ENCODE measurements at regions not wholly inside any gene's neighbourhood (a gene's known extent, or its start where the extent isn't known, plus 50 kb on each side); places are given as distances from the start of the nearest gene placed in this dataset.
"Not testable (repeated sequence)": the region's sequence is repeated elsewhere in the genome, so short reads cannot be mapped to it uniquely, and the experiment has no call there.

DNA sequence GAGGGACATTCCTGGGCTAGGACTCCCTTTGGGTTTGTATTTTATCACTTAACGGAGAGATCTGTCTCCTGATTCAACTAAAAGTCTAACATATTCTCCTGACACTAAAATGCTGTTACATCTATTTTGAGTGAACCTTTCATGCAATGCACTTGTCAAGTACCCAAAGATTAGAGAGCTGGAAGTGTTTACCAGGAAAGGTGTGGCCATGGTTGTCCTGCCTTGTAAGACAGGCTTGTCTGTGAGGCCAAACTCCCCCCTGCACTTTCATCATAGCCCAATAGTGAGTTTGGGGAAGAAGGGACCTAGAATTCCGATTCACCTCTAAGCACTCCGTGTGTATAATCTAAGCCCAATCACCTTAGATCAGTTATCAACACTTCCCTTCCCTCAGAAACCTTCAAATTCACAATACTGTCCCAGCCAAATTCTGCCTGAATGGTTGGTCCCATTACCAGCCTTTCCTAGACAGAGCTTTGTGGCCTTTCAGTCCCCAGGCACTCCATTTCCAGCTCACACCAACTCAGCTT lies 162.6 kb upstream of the NAMPT start:
- DNase-seq = no peak

DNA sequence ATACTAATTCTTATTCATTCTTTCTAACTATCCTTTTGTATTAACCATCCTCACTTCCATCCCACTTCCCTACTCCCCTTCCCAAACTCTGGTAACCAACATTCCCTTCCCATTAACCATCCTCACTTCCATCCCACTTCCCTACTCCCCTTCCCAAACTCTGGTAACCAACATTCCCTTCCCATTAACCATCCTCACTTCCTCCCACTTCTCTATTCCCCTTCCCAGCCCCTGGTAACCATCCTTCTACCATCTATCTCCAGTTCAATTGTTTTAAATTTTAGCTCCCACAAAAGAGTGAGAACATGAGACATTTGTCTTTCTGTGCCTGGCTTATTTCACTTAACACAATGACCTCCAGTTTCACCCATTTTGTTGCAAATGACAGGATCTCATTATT lies 160.6 kb upstream of the NAMPT start:
- DNase-seq = not testable (repeated sequence)

DNA sequence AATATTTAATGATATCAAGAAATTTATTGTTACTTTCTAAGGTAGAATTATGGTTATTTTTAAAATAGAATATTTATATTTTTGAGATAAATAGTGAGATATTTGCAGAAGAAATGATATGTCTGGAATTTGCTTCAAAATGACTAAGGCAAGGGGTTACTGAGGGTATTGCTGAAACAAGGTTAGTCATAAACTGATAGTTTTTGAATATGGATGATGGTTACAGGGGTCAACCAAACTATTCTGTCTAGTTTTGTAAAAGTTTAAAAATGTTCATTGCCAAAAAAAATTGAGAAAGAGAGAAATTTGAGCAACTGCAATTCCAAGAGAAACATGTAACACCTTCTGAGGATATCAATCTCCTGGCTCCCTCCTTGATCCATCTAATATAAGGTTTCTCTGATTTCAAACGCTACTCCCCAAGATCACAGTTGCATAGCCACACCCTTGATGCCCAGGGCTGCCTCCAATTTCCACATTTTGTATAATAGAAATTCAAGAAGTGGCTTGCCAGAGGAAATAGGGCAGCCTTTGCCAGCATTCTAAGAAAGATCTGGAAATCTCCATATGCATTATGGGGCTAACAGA lies 159.4 kb upstream of the NAMPT start:
- no peak for DNase-seq

DNA sequence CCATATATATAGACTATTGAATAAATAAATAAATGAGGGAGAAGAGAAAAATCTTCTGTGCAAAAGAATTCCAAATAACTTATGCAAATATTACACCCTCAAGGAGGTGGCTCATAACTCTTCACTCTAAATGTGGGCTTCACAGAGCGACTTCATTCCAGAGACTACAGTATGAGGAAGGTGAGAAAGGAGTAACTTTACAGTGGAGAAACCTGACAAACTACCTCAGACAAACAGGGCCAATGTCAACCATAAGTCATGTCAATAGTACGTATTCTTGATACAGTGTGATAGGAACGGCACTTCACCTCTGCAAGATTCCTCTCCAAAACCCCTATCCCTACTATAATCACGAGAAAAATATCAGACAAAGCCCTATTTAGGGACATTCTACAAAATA lies 158.4 kb upstream of the NAMPT start:
- no peak for DNase-seq

DNA sequence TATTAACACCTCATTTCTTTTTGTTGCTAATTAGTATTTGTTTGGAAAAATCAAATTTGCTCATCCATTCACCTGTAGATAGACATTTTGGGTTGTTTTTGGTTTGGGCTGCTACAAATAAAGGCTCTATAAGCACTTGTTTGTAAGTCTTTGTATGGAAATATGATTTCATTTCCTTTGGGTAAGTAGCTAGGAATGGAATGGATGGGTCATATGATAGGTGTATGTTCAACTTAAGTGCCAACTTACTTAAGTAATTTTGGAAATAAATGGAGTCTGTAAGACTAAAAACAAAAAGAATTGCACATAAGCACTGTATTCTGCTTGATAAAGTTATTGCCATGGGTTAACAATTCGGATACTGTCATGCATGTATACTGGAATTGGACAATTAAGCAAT lies 157.7 kb upstream of the NAMPT start:
- DNase-seq = no peak

DNA sequence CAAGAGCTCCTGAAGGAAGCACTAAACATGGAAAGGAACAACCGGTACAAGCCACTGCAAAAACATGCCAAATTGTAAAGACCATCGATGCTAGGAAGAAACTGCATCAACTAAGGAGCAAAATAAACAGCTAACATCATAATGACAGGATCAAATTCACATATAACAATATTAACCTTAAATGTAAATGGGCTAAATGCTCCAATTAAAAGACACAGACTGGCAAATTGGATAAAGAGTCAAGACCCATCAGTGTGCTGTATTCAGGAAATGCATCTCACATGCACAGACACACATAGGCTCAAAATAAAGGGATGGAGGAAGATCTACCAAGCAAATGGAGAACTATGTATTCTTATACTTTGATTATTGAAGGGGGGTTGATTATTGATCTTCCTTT lies 156.6 kb upstream of the NAMPT start:
- DNase-seq = not testable (repeated sequence)

DNA sequence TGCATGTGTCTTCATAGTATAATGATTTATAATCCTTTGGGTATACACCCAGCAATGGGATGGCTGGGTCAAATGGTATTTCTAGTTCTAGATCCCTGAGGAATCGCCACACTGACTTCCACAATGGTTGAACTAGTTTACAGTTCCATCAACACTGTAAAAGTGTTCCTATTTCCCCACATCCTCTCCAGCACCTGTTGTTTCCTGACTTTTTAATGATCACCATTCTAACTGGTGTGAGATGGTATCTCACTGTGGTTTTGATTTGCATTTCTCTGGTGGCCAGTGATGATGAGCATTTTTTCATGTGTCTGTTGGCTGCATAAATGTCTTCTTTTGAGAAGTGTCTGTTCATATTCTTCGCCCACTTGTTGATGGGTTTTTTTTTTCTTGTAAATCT lies 152.2 kb upstream of the NAMPT start:
- DNase-seq = not testable (repeated sequence)

DNA sequence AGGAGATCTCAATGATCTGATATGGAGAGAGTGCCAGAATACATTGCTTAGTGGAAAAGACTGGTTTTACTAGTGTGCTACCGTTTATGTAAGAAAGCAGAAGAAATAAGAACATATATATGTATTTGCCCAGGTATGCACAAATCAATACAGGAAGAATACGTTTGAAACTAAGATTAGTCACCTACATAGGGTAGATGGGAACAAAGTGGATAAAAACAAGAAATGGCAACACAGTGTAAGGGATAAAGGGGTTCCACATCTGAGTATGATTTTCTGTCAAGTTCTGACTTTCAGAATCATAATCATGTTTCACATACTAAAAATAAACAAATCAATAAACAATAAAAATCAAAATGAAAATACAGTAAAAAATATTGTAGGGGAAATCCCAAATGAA lies 148.6 kb upstream of the NAMPT start:
- no peak for DNase-seq

DNA sequence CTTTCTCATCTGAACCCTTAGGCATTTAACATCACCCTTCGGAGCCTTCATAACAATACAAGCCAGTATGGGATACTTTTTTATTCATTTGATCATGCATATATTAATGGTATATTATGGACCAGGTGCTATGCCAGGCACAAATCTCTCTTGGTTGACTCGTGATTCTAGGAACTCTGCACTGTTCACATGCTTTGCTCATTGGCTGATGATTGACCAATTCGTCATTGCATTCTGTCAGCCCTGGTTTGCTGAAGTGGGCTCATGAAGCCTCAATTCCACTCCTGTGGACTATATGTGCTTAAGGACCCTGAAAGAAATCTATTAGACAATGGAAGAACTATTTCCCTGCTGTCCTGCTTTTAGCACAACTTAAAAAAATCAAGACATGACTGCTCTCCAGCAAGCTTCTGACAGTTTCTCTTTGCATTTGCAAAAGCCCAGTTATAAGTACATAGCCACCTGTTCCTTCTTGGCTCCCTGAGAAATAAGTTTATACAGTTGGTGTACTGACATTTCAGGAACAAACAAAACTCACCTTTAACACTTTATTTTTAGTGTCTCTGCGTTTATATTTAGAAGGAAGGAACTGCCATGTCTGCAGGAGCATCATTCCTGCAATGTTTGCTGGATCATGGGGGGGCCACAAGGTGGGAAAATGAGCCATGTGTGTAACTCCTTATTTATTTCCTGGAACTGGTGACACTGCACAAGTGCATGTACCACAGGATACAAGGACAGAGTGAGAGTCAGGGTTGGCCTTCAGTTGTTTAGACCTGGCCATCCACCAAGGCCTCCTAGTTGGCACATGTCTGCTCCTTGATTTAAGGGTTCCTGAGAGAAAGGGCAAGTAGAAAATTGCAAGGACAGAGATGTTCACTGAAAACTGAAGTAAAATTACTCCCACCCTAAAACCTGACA lies 146.0 kb upstream of the NAMPT start:
- DNase-seq = no peak

DNA sequence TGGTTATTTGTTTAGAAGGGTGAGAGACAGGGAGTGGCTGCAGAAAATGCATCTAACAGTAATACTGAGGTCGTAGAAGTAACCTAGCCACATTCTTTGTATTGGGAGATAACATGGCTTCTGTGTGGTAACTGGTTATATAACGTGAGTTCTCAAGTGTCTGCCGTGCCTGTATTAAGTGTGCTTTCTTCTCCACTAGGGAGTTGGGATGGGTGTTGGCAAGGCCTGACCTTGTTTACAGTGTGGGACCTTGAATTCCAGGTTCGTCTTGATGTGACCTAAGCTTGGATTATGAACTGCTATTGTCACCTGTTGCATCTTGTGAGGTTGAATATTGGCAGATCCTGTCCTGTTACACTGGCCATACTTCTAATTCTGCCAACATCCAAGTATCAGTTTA lies 145.3 kb upstream of the NAMPT start:
- DNase-seq = no peak

DNA sequence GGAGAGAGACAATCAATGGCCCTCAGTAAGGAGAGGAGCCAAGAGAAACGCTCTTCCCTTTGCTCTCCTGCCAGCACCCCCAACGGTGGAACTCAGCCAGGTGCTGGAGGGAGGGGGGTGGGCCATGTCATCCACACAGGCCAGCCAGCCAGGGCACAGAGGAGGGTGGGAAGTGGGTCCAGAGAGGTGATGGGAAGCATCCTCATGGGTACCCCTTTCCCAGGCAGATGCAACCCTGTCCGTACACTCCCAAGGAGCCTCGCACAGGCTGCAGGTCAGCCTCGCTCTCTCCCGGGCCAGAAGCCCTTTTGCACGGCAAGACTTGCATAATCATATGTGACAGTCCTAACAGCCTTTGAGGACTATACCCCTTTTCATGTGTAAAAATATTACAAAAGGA lies 142.0 kb upstream of the NAMPT start:
- no peak for DNase-seq

DNA sequence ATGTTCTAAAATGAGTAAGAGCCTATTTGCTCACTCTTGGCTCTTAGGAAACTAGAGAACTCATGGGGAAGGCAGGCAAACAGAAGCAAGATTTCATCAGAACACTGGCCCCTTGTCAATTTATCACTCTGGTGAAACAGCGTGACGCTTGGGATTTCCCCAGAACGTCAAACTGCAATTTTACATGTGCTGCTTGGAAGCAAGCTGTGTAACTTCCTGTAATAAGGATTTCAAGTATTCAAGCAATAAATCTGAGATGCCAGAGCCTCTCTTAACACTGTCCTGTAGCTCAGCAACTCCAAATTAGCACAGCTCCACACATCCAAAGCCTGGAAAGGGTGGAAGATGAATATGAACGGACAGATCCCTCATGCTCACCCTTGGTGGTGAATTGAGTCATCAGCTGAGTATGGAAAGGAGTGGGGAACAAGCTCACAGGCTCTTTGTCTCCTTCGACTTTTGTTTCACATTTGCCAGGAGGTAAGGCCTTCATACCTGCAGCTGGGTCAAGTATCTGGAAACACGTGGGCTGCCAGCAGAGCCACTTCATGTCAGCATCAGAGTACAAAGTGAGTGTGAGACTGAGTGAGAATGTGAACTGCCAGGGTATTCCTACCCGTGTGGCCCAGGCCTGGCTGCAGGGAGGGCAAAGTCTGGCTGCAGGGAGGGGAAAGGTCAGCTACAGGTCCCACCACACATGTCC lies 140.4 kb upstream of the NAMPT start:
- DNase-seq = no peak

DNA sequence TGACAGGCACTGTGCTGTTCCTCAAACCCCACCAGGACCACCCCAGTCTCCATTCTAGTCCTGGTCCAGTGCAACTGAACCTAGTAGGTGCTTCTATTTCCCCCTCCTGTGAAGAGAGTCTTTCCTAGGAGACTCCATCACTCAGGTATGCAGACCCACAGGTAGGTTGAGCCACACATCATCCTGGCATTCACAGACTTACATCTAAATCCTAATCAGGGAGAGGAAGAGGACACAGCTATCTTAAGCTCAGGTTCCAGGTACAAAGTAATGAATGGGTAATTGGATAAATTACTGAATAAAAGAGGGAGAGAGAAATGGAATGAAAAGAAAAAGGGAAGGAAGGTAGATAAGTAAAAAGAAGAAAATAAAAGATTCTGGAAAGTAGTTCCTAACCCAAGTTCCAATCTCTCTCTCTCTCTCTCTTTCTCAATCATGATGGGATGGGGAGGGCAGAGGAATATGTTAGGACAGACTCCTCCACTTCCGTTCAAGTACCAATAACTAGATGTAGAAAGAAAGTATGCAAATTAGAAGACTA lies 139.8 kb upstream of the NAMPT start:
- no peak for DNase-seq

DNA sequence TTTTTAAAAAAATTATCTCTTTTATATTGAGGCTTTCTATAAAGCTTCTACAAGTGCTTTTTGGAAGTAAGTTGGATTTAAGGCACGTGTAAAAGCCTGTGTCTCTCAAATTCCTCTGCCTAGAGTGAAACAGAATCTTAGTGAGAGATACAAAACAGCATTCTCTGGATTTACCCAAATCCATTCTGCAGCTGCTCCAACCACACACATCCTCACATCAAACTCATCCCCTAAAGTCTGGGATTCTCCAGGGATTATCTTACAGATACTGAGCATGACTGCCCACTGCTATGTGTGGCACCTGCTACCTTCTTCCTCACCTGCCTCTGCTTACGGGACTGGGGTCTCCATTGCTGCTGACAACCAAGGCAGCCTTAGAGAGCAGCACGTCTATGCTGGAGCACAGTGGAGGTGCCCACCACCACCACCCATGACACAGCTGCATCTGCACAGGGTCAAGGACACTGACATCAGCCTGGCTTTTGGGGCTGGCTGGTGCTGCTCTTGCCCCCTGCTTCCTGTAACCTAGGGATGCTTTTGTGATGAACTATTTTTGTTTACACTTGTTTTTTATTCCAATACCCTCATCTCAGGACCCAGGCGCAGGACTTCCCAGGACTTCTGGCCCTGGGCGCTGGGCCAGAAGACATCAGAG lies 139.2 kb upstream of the NAMPT start:
- no peak for DNase-seq

DNA sequence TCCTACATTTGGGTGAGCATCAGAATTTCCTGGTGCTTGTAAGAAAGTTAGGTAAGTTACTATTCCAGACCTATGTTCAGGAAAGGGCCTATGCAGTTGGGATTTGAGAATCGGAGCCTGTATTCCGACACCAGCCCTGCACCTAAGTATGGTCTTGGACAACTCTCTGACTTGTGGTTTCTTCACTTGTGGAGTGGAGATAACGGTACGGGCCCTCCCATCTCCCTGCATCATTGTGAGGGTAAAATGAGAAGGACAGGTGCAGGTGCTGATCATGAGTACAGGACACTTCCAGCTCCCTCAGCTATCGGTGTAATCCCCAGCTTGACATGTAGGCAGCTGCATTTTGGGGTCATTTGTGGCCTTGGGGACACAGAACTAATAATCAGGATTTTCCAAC lies 138.3 kb upstream of the NAMPT start:
- DNase-seq = no peak

DNA sequence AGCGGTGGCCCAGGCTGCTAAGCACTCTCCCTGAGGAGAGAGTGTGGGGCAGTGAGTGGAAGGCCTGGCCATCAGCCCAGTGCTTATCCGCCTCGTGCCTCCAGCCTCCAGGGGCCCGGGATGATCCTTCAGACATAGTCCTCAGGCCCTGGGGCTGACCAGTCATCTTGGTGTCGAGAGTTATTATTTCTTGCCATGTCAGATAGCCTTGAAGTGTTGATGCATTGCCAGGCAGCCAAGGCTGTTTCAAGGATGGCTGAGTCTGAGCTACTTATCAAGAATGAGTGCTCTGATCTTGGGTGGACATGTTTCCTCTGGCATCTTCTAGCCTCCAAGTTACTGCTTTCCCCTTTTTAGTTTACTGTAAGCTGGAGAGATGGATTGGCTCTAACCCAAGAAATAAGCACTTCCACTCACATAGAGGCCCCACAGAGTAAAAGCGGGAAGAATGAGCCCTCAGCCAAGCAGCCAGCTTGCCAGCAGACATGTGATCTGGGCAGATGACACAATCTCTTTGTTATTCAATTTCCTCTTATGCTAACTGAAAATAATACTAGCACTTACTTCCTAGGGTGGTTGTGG lies 136.5 kb upstream of the NAMPT start:
- DNase-seq = no peak

DNA sequence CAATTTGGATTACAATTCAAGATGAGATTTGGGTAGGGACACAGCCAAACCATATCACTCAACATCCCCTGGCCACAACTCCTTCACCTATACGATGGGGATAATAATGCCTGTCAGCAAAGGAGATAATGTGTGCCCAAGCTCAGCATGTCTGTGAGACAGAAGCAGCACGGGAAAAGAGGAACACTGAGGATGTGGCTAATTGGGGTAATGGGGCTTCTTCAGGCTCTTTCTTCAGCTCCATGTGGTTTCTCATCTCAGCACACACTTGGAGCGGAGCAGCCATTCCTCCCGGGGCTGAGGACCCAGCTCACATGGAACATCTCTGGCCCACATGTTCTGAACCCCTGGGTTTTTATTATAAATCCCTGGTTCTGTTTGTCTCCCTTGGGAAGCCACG lies 136.0 kb upstream of the NAMPT start:
- DNase-seq = no peak

DNA sequence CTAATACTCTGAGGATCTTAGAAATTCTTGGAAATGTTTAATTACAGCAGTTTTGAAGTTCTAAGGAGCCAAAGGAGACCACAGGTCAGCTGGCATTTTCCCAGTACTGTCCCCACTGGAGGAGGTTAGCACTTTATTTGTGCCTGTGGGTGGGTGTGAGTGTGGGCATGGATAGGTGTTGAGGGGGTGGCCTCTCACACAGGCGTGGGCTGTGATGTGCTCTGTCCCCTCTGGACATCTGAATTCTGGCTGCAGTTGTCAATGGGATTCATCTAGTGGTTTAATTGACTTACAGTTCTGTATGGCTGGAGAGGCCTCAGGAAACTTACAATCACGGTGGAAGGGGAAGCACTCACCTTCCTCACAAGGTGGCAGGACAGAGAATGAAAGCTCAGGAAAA lies 135.4 kb upstream of the NAMPT start:
- DNase-seq = no peak

DNA sequence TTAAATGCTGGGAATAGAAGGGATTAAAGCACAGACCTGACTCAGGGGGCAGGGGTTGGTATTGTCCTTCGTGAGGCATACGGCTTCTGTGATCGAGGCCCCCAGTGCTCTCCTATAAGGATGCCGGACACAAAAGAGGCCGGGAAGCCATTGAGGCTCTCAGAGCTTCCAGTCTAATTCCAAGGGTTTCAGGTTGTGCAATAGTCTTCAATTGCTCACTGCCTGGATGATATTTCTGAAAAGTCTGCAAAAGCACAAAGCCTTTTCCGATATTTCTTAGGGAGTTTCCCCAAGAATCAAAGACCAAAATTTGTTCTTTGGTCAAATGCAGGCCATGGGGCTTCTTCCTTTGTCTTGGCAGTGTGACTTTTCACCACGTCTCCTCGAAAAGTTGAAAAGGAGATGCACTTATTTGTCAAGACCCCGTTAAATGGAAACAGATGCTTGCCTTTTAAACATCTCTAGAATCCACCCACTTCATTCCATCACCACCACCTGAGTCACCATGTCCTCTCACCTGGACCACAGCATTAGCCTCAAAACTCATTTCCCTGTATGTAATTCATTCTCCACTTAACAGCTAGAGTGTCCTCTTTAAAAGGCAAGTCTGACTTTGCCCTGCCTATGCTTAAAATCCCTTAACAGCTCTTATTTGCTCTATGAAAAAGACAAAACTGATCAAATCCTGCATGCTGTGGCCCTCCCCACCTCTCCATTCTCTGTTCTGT lies 134.8 kb upstream of the NAMPT start:
- no peak for DNase-seq

DNA sequence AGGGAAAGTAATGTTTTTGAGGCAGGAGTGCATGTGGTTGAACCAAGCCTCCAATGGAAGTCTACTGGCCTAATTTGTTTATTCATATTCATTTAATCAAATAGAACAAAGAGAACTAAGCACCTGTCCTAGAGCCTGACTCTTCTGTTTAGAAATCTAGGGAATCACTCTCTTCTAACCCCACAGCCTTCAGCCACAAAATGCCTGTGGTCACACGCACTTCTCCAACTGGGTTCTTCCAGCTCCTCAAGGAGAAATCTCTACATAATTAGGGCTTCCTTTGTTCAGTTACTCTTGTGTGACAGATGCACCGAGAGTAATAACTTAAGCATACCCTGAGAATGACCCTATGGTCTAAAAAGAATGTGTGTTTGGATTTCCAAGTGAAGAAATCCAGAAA lies 133.7 kb upstream of the NAMPT start:
- DNase-seq = no peak

DNA sequence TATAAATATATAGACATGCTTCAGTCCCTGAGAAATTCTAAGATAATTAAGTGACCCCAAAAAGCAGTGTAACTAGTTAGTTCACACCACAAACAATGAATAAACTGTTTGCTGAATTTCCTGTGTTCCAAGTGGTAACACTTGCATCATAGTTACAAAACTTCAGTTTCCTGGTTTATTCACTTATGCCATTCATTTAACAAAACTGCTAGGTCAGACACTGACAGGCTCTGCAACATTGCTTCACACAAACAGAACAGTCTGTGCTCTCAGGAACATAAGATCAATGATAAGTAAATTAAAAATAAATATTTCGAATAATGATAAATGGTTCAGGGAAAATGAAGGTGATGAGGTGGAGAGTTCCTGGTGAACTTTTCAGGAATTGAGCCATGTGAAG lies 133.3 kb upstream of the NAMPT start:
- no peak for DNase-seq

All from NCI-H524 treated with DMSO at 0.1 percent for 48 hours (cell line).